Tibial nerve (tissue), 3 donors: ENCODE measurements at regions not wholly inside any gene's neighbourhood (a gene's known extent, or its start where the extent isn't known, plus 50 kb on each side); places are given as distances from the start of the nearest gene placed in this dataset.

ENCODE experiments used
- CTCF ChIP-seq, 5 experiments: fragments of 200-600 bp in 3 of 5; fragments of 450-650 bp in 2 of 5; sonication (generic) in 3 of 5; IDR thresholded peaks; one replicate each; pipeline ENCODE4 v1.5.1; 2016 to 2019; ENCODE audit warnings: antibody characterized with exemption in 5 of 5, mild to moderate bottlenecking in 3 of 5, moderate library complexity in 2 of 5
- POLR2A ChIP-seq, 2 donors: fragments of 450-650 bp; IDR thresholded peaks; one replicate each; pipeline ENCODE4 v1.6.1; 2017; ENCODE audit warnings: antibody characterized with exemption in 2 of 2, mild to moderate bottlenecking in 2 of 2, moderate library complexity in 2 of 2

GRCh38 chr5:162664846-162665245 lies 597.3 kb downstream of the GABRG2 start:
- TF ChIP-seq CTCF (IDR thresholded peaks at IDR 0.05) = no peak
- no peak for TF ChIP-seq POLR2A (IDR thresholded peaks at IDR 0.05)
